OCI-LY1 (cell line): ENCODE measurements at regions not wholly inside any gene's neighbourhood (a gene's known extent, or its start where the extent isn't known, plus 50 kb on each side); places are given as distances from the start of the nearest gene placed in this dataset.

Experiments
- CTCF ChIP-seq: fragments of 200-600 bp; sonication (generic), shearing (Covaris generic); IDR thresholded peaks from 2 replicates; pipeline ENCODE4 v1.5.1; 2017; ENCODE audit warnings: mild to moderate bottlenecking, antibody characterized with exemption, low read length, moderate library complexity, mixed read lengths
- EZH2 ChIP-seq: fragments of 200-600 bp; sonication (generic), shearing (Covaris generic); IDR thresholded peaks from 2 replicates; pipeline ENCODE4 v1.8.0; 2017; ENCODE audit warnings: borderline replicate concordance, mixed run types, mild to moderate bottlenecking, antibody characterized with exemption, low read length, moderate library complexity, mixed read lengths

GRCh38 chr6:90660931-90661330, 74.1 kb upstream of the MAP3K7 start:
- TF ChIP-seq CTCF (no peak), EZH2 (no peak)
